Activated CD4-positive, alpha-beta T cell treated with anti-CD3 and anti-CD28 coated beads, Interleukin-2, Interleukin-6, amounts not matched to agents 100 ng/mL and 50 ng/mL, durations not matched to agents 16 hours and 8 hours (primary cell): ENCODE measurements at regions not wholly inside any gene's neighbourhood (a gene's known extent, or its start where the extent isn't known, plus 50 kb on each side); places are given as distances from the start of the nearest gene placed in this dataset.

Experiments
- DNase-seq: peaks from one replicate; pipeline ENCODE4 v3.0.0-alpha.2; 2020

DNA sequence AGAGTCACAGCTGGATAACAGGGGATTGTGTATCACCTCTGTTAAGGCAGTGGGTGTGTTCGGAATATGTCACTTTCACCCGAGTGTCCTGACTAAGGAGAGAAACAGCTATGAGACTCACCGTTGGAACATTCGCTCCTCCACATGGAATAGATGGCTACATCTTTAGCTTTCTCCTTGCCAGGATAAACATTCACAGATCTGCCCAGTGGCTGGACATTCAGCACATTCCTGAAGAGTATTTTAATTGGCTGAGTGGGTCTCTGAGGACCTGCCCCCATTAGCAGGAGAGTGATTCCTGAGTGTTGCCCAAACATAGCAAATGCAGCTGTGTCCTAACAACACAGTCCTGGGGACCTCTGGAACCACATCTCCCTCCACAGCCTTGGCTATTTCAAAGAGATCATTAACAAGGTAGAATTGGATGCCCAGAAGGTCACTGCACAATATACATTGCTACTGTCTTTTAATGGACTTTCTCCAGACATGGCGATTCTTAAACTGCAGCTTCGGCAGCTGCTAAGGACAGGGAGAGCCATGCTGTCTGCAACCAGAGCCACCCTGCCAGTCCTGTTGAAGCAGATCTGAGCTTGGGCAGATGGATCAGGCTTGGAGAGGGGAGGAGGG lies 435.0 kb upstream of the CADM1 start:
- no peak for DNase-seq

GRCh38 chr11:115933564-115933963 lies 429.3 kb upstream of the CADM1 start:
- DNase-seq, result no peak

DNA sequence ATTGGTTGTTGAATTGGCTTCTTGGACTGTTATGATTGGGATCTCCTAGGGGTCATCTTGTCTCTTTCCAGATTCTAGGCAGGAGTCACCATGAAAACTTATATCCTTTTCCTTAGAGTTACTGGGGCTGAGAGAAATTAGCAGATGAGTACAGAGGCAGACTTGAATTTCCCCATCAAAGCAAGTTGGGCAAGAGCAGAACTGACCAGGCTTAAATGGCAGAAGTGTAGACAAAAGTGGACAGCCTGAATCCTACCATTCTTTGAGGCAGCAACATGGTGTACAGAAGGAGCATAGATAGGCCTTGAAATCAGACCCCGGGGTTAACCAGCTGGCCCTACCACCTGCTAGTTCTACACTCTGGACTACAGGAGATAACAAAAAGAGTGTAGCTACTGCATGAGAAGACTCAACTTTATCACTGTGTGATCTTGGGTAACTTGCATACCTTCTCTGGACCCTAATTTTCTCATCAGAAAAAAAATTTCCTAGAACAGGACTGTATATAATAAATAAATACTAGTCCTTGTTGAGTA lies 427.4 kb upstream of the CADM1 start:
- no peak for DNase-seq

GRCh38 chr11:115930886-115931547 lies 426.8 kb upstream of the CADM1 start:
- DNase-seq, result no peak

DNA sequence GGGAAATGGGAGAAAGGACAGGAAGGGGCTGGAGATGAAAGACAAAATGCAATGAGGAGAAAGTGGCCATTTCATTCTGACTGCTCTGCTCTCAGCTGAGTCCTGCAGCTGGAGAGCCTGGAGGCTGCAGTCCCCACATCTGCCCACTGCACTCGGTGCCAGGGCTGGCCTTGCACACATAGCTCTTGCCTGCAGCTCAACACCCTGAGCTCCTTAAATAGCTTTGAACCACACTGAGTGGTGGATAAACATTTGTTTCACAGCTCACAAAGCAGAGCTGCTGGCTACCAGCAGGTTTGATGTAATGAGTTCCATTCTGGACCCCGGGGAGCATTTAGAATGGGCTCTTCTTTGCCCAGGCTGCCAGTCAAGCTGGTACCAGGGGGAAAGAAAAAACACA lies 426.1 kb upstream of the CADM1 start:
- no peak for DNase-seq

- DNase-seq, result no peak
These were observed 425.5 kb upstream of the CADM1 start for GRCh38 chr11:115929618-115930129.

DNA sequence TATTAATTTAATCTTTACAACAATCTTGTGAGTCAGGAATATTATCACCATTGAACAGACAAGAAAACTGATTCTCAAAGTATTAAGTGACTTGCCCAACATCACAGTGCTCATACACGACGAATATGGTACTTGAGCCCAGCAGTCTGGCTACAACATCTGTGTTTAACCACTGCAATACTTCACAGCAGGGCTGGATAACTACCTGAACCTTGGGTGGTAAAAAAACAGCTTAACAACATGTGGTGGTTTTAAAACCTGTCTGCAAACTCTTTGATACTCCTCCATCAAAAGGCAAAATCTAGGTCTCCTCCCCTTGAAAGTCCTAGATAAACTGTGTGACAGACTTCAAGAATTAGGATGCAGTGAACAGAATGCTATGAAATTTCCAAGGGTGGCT lies 424.6 kb upstream of the CADM1 start:
- DNase-seq, result no peak

- DNase-seq, result no peak
These were observed 423.7 kb upstream of the CADM1 start for GRCh38 chr11:115927823-115928329.

GRCh38 chr11:115926601-115927000 lies 422.4 kb upstream of the CADM1 start:
- DNase-seq, result no peak

GRCh38 chr11:115926138-115926537 lies 421.9 kb upstream of the CADM1 start:
- no peak for DNase-seq

GRCh38 chr11:115925568-115926090 lies 421.4 kb upstream of the CADM1 start:
- DNase-seq, result no peak

DNA sequence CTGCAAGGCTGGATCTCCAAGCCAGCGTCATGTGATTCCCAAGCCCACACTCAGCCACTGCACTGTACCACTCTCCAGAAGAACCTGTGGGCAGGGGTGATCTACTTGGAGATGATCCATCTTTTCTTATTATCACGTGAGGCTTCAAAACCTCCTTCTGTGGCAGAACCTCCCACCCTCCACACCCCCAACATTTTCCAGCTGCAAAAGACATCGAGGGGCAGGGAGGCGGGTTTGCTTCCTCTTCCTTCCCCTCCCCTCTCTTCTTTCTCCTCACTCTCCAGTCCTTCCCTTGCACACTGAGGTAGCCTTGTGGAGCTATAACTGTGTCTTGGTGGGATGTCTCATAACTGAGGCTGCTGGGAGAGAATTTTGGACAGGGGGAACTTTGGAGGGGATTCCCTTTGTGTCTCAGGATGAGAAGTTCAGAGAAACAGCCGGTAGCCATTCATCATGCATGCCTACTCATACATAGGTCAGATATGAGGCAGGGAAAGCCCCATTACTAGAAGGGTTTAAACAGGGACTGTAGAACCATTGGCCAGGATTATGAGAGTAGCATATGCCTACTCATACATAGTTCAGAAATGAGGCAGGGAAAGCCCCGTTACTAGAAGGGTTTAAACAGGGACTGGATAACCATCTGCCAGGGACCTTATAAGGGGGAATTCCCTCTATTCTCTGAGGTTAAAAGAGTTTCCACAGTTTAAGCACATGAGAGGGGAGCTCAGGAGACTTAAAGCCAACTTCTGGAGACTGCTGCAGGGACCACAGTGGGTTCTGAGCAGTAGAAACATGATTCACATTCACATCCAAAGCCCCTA lies 420.7 kb upstream of the CADM1 start:
- DNase-seq, result peak; percentile 86

DNA sequence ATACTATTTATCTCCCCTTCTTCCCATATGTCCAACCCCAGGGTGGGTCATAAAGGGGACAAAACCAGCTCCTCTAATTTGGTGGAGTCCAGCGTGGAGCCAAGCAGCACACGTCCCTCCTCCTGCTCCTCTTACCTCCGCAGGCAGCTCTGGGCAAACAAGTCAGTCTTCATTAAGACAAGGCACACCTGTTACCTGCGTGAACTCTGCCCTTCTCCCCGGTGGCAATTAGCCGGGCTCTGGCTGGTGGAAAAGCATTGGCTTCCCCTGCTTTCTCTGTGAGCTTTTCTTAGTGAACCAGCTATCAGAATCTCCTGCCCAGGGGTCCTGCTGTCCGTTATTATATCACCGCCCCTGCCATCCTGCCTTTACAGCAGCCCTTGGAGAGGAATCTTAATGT lies 418.7 kb upstream of the CADM1 start:
- no peak for DNase-seq

GRCh38 chr11:115921986-115922385 lies 417.8 kb upstream of the CADM1 start:
- no peak for DNase-seq

DNA sequence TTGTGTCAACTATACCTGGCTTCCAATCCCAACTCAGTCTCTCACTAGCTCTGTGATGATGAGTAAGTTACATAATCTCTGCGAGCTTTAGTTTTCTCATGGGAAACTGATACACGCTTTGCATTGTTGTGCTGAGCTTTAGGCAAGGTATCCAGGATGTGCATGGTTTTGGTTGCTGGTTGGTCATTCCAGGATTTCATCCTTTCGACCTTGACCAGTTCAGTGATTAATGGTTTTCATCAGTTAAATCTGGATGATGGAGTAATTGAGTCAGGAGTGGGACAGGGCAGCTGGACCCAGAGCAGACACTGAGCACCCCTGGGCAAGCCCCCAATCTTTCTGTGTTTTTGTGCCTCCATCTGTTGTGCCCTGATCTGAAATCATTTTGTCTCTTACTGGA lies 417.3 kb upstream of the CADM1 start:
- DNase-seq, result no peak

GRCh38 chr11:115920841-115921480 lies 416.7 kb upstream of the CADM1 start:
- DNase-seq, result no peak

GRCh38 chr11:115920092-115920461 lies 415.9 kb upstream of the CADM1 start:
- no peak for DNase-seq

GRCh38 chr11:115919341-115920091 lies 415.3 kb upstream of the CADM1 start:
- peak; percentile 83 for DNase-seq

GRCh38 chr11:115918576-115918975 lies 414.4 kb upstream of the CADM1 start:
- no peak for DNase-seq

DNA sequence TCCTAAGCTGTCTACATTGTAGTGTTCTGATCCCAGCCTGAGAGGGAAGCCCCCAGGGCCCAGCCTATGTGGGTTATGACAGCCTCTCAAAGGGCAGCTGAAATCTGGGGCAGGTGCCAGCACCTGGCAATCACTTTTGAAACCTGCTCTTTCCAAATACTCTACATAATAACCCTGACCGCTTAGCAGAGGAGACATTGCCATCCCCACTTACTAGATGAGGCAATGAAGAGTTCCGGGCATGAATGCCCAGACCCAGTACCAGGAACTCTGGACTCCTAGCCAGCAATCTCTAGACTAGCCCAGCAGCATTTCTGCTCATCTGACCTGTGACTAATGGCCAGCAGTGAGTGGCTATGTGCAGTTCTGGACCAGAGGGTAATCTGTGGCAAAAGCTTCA lies 412.4 kb upstream of the CADM1 start:
- no peak for DNase-seq

GRCh38 chr11:115912484-115912945 lies 408.3 kb upstream of the CADM1 start:
- DNase-seq, result no peak
